ENCODE measurements at regions not wholly inside any gene's neighbourhood (a gene's known extent, or its start where the extent isn't known, plus 50 kb on each side); places are given as distances from the start of the nearest gene placed in this dataset.
"Not testable (repeated sequence)": the region's sequence is repeated elsewhere in the genome, so short reads cannot be mapped to it uniquely, and the experiment has no call there.

DNA sequence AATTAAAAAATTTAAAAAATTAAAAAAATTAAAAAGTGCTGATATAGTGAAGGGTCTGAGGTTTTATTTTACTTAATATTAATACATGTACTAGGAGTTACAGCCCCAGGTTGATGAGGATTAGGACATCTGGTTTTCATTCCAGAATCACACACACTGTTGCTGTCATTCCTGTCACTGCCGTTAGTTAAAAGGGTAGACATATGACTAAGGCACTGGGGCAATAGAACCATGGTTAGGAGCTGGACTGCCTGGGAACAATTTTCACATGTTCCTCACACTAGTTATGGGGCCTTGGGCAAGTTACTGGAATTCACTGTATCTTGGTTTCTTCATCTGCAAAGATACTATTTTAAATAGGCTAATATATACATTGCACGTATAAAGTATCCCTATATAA, 191.8 kb upstream of the DPYD start:
- Histone ChIP-seq H3K4me1 (ENCODE audit: low read depth) (no peaks in the 10 kb centered on the region), H3K4me3 (no peak overlapping the region), H3K36me3 (no peaks in the 10 kb centered on the region), H3K9me3 (ENCODE audit: low read depth) (no peaks in the 10 kb centered on the region), H3K27ac (no peak overlapping the region), H3K27me3 (no peaks in the 10 kb centered on the region)
- DNase-seq (ENCODE audit: low read depth in 1 of 2, low spot score in 1 of 2): no peak
- TF ChIP-seq, protein P1, sequence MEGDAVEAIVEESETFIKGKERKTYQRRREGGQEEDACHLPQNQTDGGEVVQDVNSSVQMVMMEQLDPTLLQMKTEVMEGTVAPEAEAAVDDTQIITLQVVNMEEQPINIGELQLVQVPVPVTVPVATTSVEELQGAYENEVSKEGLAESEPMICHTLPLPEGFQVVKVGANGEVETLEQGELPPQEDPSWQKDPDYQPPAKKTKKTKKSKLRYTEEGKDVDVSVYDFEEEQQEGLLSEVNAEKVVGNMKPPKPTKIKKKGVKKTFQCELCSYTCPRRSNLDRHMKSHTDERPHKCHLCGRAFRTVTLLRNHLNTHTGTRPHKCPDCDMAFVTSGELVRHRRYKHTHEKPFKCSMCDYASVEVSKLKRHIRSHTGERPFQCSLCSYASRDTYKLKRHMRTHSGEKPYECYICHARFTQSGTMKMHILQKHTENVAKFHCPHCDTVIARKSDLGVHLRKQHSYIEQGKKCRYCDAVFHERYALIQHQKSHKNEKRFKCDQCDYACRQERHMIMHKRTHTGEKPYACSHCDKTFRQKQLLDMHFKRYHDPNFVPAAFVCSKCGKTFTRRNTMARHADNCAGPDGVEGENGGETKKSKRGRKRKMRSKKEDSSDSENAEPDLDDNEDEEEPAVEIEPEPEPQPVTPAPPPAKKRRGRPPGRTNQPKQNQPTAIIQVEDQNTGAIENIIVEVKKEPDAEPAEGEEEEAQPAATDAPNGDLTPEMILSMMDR (IDR thresholded peaks at IDR 0.05; ENCODE audit: low read depth, low read length): no peak

DNA sequence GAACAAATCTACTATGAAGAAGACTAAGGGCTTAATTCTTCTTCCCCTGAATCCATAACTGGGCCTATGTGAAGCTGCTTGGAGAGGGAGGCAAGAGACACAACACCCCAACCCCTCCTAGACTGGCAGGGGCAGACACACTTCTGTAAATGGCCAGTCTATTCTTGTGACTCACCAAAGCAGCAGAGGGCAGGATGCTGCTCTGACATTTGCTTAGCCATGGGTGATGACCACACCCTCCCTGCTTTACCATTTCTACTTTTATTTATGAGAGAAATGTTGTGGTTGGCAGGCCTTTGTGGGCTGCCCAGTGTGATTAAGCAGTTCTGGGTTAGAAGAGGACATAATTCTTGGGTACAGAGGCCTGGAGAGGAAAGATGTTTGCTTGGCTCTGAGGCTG, 189.8 kb upstream of the DPYD start:
- TF ChIP-seq, protein P1 (IDR thresholded peaks at IDR 0.05; ENCODE audit: low read depth, low read length): no peak
- Histone ChIP-seq H3K27me3 (no peaks in the 10 kb centered on the region), H3K27ac (no peak overlapping the region), H3K4me3 (no peak overlapping the region), H3K9me3 (ENCODE audit: low read depth) (no peaks in the 10 kb centered on the region), H3K36me3 (no peaks in the 10 kb centered on the region), H3K4me1 (ENCODE audit: low read depth) (no peaks in the 10 kb centered on the region)
- DNase-seq (ENCODE audit: low read depth in 1 of 2, low spot score in 1 of 2): no peak

DNA sequence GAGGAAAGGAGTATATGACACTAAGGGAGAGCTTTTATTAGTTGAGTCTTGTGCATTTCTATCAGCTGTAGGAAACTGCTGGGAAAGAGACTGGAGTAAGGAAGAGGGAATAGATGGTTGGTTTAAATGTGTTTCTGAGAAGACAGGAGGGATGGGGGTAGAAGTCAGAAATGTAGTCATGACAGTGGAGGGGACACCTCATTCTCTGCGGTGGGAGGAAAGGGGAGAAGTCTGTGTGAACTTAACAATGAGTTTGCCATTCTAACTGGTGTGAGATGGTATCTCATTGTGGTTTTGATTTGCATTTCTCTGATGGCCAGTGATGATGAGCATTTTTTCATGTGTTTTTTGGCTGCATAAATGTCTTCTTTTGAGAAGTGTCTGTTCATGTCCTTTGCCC, 187.5 kb upstream of the DPYD start:
- H3K4me3 ChIP-seq; H3K36me3 ChIP-seq; H3K27ac ChIP-seq; H3K27me3 ChIP-seq; H3K9me3 ChIP-seq (ENCODE audit: low read depth); DNase-seq (ENCODE audit: low read depth in 1 of 2, low spot score in 1 of 2); H3K4me1 ChIP-seq (ENCODE audit: low read depth): not testable (repeated sequence)

DNA sequence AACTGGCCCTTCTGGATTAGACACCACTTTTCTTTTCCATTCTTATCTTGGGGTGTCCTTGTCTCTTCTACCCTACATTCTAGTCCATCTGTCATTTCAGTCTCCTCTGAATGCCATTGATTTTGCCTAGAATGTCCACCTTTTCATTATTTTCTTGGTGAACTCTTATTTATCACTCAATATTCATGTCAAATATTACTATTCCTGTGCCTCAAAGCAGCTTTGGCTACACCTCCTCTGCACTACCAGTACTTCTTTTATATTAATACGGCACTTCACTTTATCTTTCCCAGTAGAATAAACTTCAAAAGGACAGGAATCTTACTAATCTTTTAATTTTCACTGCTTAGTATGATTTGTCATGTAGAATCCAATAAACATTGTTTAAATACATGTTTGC, 186.4 kb upstream of the DPYD start:
- Histone ChIP-seq H3K36me3 (no peaks in the 10 kb centered on the region), H3K4me3 (no peak overlapping the region), H3K27ac (no peak overlapping the region), H3K4me1 (ENCODE audit: low read depth) (no peaks in the 10 kb centered on the region), H3K27me3 (no peaks in the 10 kb centered on the region), H3K9me3 (ENCODE audit: low read depth) (no peaks in the 10 kb centered on the region)
- DNase-seq (ENCODE audit: low read depth in 1 of 2, low spot score in 1 of 2): no peak
- TF ChIP-seq, protein P1 (IDR thresholded peaks at IDR 0.05; ENCODE audit: low read depth, low read length): no peak

DNA sequence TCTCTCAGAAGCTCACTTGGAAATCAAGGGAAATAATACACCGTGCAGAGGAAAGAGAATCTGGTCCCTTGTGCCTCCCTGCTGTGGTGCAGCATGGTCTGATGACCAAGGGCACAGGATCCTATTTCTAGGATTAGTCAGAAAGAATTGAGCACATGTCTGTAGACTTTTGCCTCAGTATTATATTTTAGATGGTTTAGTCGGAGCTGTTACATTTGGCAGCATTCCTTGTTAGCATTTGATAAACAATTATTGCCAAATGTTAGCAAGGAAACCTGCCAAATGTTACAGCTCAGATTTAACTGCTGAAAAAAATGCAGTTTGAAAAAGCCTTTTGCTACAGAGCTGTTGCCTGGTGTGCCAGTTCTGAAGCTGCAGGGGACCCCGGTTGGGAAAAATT, 183.5 kb upstream of the DPYD start:
- no peaks in the 10 kb centered on the region for H3K27me3 ChIP-seq
- no peak overlapping the region for H3K4me3 ChIP-seq
- no peaks in the 10 kb centered on the region for H3K9me3 ChIP-seq (ENCODE audit: low read depth)
- TF ChIP-seq, protein P1 (IDR thresholded peaks at IDR 0.05; ENCODE audit: low read depth, low read length): no peak
- DNase-seq (ENCODE audit: low read depth in 1 of 2, low spot score in 1 of 2): peak in 1 of 2 donors; percentile 92
- no peak overlapping the region for H3K27ac ChIP-seq
- H3K36me3 ChIP-seq: no peaks in the 10 kb centered on the region
- no peaks in the 10 kb centered on the region for H3K4me1 ChIP-seq (ENCODE audit: low read depth)

DNA sequence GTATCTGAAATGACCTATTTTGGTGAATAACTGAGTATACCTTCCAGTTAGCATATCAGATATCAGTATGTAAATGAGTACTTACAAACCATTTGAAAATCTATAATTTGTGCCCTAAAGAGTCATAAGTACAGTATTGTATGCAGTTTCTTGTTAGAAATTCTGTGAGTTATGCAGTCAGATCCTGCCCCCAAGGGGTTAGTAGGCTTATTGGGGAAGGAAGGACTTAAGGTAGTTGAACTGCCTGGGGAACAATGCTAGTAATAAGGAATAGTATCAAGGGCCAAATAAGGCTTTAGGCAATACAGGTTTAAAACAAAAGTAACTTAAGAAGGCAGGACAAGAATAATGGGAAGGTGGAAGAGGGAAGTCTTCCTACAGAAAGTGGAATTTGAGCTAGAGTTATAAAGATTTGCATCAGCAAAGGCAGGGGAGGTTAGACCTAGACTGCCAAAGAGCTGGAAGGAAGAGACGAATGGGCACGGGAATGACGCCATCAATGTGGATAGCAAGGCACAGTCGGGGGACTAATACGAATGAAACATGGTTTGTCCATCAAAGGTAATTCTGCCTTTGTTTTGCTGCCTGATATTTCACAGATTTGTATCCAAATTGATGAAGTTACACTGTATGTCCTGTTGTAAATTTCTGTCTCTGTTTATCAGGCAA, 182.9 kb upstream of the DPYD start:
- Histone ChIP-seq H3K27ac (no peak overlapping the region), H3K36me3 (no peaks in the 10 kb centered on the region), H3K27me3 (no peaks in the 10 kb centered on the region), H3K9me3 (ENCODE audit: low read depth) (no peaks in the 10 kb centered on the region), H3K4me3 (no peak overlapping the region), H3K4me1 (ENCODE audit: low read depth) (no peaks in the 10 kb centered on the region)
- peak in 1 of 2 donors; percentile 37 for DNase-seq (ENCODE audit: low read depth in 1 of 2, low spot score in 1 of 2)
- TF ChIP-seq, protein P1 (IDR thresholded peaks at IDR 0.05; ENCODE audit: low read depth, low read length): peak; percentile 3

Data from cardiac muscle cell (in vitro differentiated cells and primary cell).